T-helper 17 cell (primary cell): ENCODE measurements at regions not wholly inside any gene's neighbourhood (a gene's known extent, or its start where the extent isn't known, plus 50 kb on each side); places are given as distances from the start of the nearest gene placed in this dataset.
"Not testable (repeated sequence)": the region's sequence is repeated elsewhere in the genome, so short reads cannot be mapped to it uniquely, and the experiment has no call there.

Experiments used
- ATAC-seq: fragments of 150-1000 bp; cut with Tn5 transposase; 2 replicates; pipeline ENCODE4 v1.10.0; 2021; ENCODE audit warnings: mild to moderate bottlenecking, moderate library complexity
- DNase-seq, 3 donors: peaks; one replicate each; pipeline versions ENCODE4 v3.0.0 to v3.0.0-alpha.2; 2020 to 2021
- H3K9me3 ChIP-seq: one replicate; pipeline ENCODE4 v1.7.0; 2013; ENCODE audit warnings: low read length, mild to moderate bottlenecking; ENCODE audit not compliant: control insufficient read depth, poor library complexity, severe bottlenecking
- H3K27ac Mint-ChIP-seq: one replicate; pipeline ENCODE4 v1.8.0; 2022; ENCODE audit warnings: mild to moderate bottlenecking, moderate library complexity, mixed read lengths
- H3K27me3 Mint-ChIP-seq: one replicate; pipeline ENCODE4 v1.8.0; 2022; ENCODE audit warnings: mixed read lengths
- H3K36me3 Mint-ChIP-seq: one replicate; pipeline ENCODE4 v1.8.0; 2022; ENCODE audit warnings: low read depth, mixed read lengths
- H3K4me1 Mint-ChIP-seq: one replicate; pipeline ENCODE4 v1.8.0; 2022; ENCODE audit warnings: mild to moderate bottlenecking, mixed read lengths
- H3K4me3 Mint-ChIP-seq: one replicate; pipeline ENCODE4 v1.8.0; 2022; ENCODE audit warnings: mild to moderate bottlenecking, moderate library complexity, mixed read lengths

- H3K27ac Mint-ChIP-seq, H3K4me3 Mint-ChIP-seq, H3K4me1 Mint-ChIP-seq, DNase-seq, ATAC-seq, H3K36me3 Mint-ChIP-seq, H3K27me3 Mint-ChIP-seq, H3K9me3 ChIP-seq: not testable (repeated sequence)
These were observed 175.2 kb upstream of the NANOGP8 start for GRCh38 chr15:35260274-35260673.

- Mint-ChIP-seq H3K4me3 (no peak overlapping the region), H3K27me3 (no peaks in the 10 kb centered on the region), H3K27ac (no peak overlapping the region), H3K36me3 (no peaks in the 10 kb centered on the region), H3K4me1 (no peaks in the 10 kb centered on the region)
- ATAC-seq (no peak), DNase-seq (no peak)
- H3K9me3 ChIP-seq: no peaks in the 10 kb centered on the region
These were observed 171.5 kb upstream of the NANOGP8 start for GRCh38 chr15:35256551-35256950.

- Mint-ChIP-seq H3K4me1 (no peaks in the 10 kb centered on the region), H3K27me3 (no peaks in the 10 kb centered on the region), H3K4me3 (no peak overlapping the region), H3K36me3 (no peaks in the 10 kb centered on the region), H3K27ac (no peak overlapping the region)
- ATAC-seq (no peak), DNase-seq (no peak)
- no peaks in the 10 kb centered on the region for H3K9me3 ChIP-seq
These were observed 171.0 kb upstream of the NANOGP8 start for GRCh38 chr15:35256141-35256540.

GRCh38 chr15:35254908-35255307 is 169.8 kb upstream of the NANOGP8 start:
- H3K27me3 Mint-ChIP-seq, DNase-seq, H3K4me3 Mint-ChIP-seq, ATAC-seq, H3K27ac Mint-ChIP-seq, H3K4me1 Mint-ChIP-seq, H3K36me3 Mint-ChIP-seq, H3K9me3 ChIP-seq: not testable (repeated sequence)

- H3K9me3 ChIP-seq: no peaks in the 10 kb centered on the region
- DNase-seq (no peak), ATAC-seq (no peak)
- Mint-ChIP-seq H3K36me3 (no peaks in the 10 kb centered on the region), H3K4me1 (no peaks in the 10 kb centered on the region), H3K4me3 (no peak overlapping the region), H3K27me3 (no peaks in the 10 kb centered on the region), H3K27ac (no peak overlapping the region)
These were observed 169.0 kb upstream of the NANOGP8 start for GRCh38 chr15:35254062-35254461.

GRCh38 chr15:35252351-35252865 is 167.3 kb upstream of the NANOGP8 start:
- H3K27ac Mint-ChIP-seq: no peak overlapping the region
- no peaks in the 10 kb centered on the region for H3K36me3 Mint-ChIP-seq
- ATAC-seq (no peak), DNase-seq (no peak)
- H3K9me3 ChIP-seq: no peaks in the 10 kb centered on the region
- H3K27me3 Mint-ChIP-seq: no peaks in the 10 kb centered on the region
- no peak overlapping the region for H3K4me3 Mint-ChIP-seq
- H3K4me1 Mint-ChIP-seq: no peaks in the 10 kb centered on the region

GRCh38 chr15:35247150-35247549 is 162.1 kb upstream of the NANOGP8 start:
- Mint-ChIP-seq H3K4me3 (no peak overlapping the region), H3K36me3 (no peaks in the 10 kb centered on the region), H3K27ac (no peak overlapping the region), H3K27me3 (no peaks in the 10 kb centered on the region), H3K4me1 (no peaks in the 10 kb centered on the region)
- ATAC-seq (no peak), DNase-seq (no peak)
- no peaks in the 10 kb centered on the region for H3K9me3 ChIP-seq

- Mint-ChIP-seq H3K4me3 (no peak overlapping the region), H3K36me3 (no peaks in the 10 kb centered on the region), H3K4me1 (no peaks in the 10 kb centered on the region), H3K27ac (no peak overlapping the region), H3K27me3 (no peaks in the 10 kb centered on the region)
- H3K9me3 ChIP-seq: no peaks in the 10 kb centered on the region
- no peak for ATAC-seq
- DNase-seq: no peak
These were observed 161.4 kb upstream of the NANOGP8 start for GRCh38 chr15:35246451-35246850.

GRCh38 chr15:35245681-35246080 is 160.6 kb upstream of the NANOGP8 start:
- H3K27me3 Mint-ChIP-seq: not testable (repeated sequence)

GRCh38 chr15:35244227-35244626 is 159.1 kb upstream of the NANOGP8 start:
- no peaks in the 10 kb centered on the region for H3K9me3 ChIP-seq
- no peaks in the 10 kb centered on the region for H3K36me3 Mint-ChIP-seq
- no peak overlapping the region for H3K4me3 Mint-ChIP-seq
- DNase-seq (no peak), ATAC-seq (no peak)
- H3K27ac Mint-ChIP-seq: no peak overlapping the region
- no peaks in the 10 kb centered on the region for H3K27me3 Mint-ChIP-seq
- no peaks in the 10 kb centered on the region for H3K4me1 Mint-ChIP-seq

More at GRCh38 chr15:35245681-35246080, 160.6 kb upstream of the NANOGP8 start:
- ATAC-seq, H3K27ac Mint-ChIP-seq, H3K9me3 ChIP-seq, H3K4me1 Mint-ChIP-seq, DNase-seq, H3K36me3 Mint-ChIP-seq, H3K4me3 Mint-ChIP-seq: not testable (repeated sequence)

- no peak for ATAC-seq
- no peak overlapping the region for H3K27ac Mint-ChIP-seq
- no peaks in the 10 kb centered on the region for H3K27me3 Mint-ChIP-seq
- H3K36me3 Mint-ChIP-seq: no peaks in the 10 kb centered on the region
- no peaks in the 10 kb centered on the region for H3K9me3 ChIP-seq
- no peaks in the 10 kb centered on the region for H3K4me1 Mint-ChIP-seq
- H3K4me3 Mint-ChIP-seq: no peak overlapping the region
- no peak for DNase-seq
These were observed 158.7 kb upstream of the NANOGP8 start for GRCh38 chr15:35243758-35244157.

GRCh38 chr15:35239693-35240092 is 154.6 kb upstream of the NANOGP8 start:
- ATAC-seq, H3K27ac Mint-ChIP-seq, H3K27me3 Mint-ChIP-seq, H3K4me3 Mint-ChIP-seq, H3K36me3 Mint-ChIP-seq, H3K4me1 Mint-ChIP-seq, DNase-seq, H3K9me3 ChIP-seq: not testable (repeated sequence)

GRCh38 chr15:35238448-35238847 is 153.4 kb upstream of the NANOGP8 start:
- H3K27ac Mint-ChIP-seq, H3K36me3 Mint-ChIP-seq, H3K27me3 Mint-ChIP-seq, H3K4me1 Mint-ChIP-seq, H3K9me3 ChIP-seq, DNase-seq, ATAC-seq, H3K4me3 Mint-ChIP-seq: not testable (repeated sequence)

GRCh38 chr15:35229085-35229484 is 144.0 kb upstream of the NANOGP8 start:
- Mint-ChIP-seq H3K4me1 (no peaks in the 10 kb centered on the region), H3K27me3 (no peaks in the 10 kb centered on the region), H3K4me3 (no peak overlapping the region), H3K27ac (no peak overlapping the region), H3K36me3 (no peaks in the 10 kb centered on the region)
- no peak for ATAC-seq
- DNase-seq: no peak
- no peaks in the 10 kb centered on the region for H3K9me3 ChIP-seq
